DND-41 (cell line): ENCODE measurements at regions not wholly inside any gene's neighbourhood (a gene's known extent, or its start where the extent isn't known, plus 50 kb on each side); places are given as distances from the start of the nearest gene placed in this dataset.

ENCODE experiments used
- ATAC-seq: fragments of 200-7000 bp; cut with Tn5 transposase; 3 replicates; pipeline ENCODE4 v1.9.1; 2021; ENCODE audit warnings: low read depth; ENCODE audit not compliant: insufficient read depth
- DNase-seq: peaks from one replicate; pipeline ENCODE4 v3.0.0-alpha.2; 2020
- H2AFZ ChIP-seq: 2 replicates; pipeline ENCODE4 v1.6.0; 2012; ENCODE audit warnings: low read depth, low read length
- H3K27ac ChIP-seq: 2 replicates; pipeline ENCODE4 v1.5.1; 2012; ENCODE audit warnings: low read length, inconsistent platforms
- H3K27me3 ChIP-seq: fragments of 200-600 bp; sonication (generic); 2 replicates; pipeline ENCODE4 v1.6.0; 2012; ENCODE audit warnings: low read length, mild to moderate bottlenecking, inconsistent platforms; ENCODE audit not compliant: insufficient read depth, poor library complexity
- H3K36me3 ChIP-seq: 2 replicates; pipeline ENCODE4 v1.5.1; 2012; ENCODE audit warnings: low read length, inconsistent platforms; ENCODE audit not compliant: insufficient read depth
- H3K4me1 ChIP-seq: 2 replicates; pipeline ENCODE4 v1.5.1; 2012; ENCODE audit warnings: mild to moderate bottlenecking, low read length; ENCODE audit not compliant: insufficient read depth
- H3K4me2 ChIP-seq: 2 replicates; pipeline ENCODE4 v1.6.0; 2012; ENCODE audit warnings: mild to moderate bottlenecking, moderate library complexity, low read length, inconsistent platforms; ENCODE audit not compliant: insufficient read depth
- H3K4me3 ChIP-seq, 2 experiments: fragments of 200-600 bp in 1 of 2; shearing (Covaris generic) in 1 of 2; 2 replicates each; pipeline ENCODE4 v1.5.1; 2012 to 2016; ENCODE audit warnings: inconsistent platforms in 2 of 2, low read length in 2 of 2, mild to moderate bottlenecking in 2 of 2, low read depth in 1 of 2, moderate library complexity in 1 of 2
- H3K79me2 ChIP-seq: 2 replicates; pipeline ENCODE4 v1.6.0; 2012; ENCODE audit warnings: low read length, inconsistent platforms; ENCODE audit not compliant: insufficient read depth
- H3K9ac ChIP-seq: 2 replicates; pipeline ENCODE4 v1.6.0; 2012; ENCODE audit warnings: low read depth, mild to moderate bottlenecking, inconsistent platforms, low read length, moderate library complexity
- H3K9me3 ChIP-seq: 2 replicates; pipeline ENCODE4 v1.5.1; 2012; ENCODE audit warnings: low read length, moderate library complexity, mild to moderate bottlenecking, inconsistent platforms; ENCODE audit not compliant: insufficient read depth, severe bottlenecking
- H4K20me1 ChIP-seq: 2 replicates; pipeline ENCODE4 v1.6.0; 2012; ENCODE audit warnings: low read length; ENCODE audit not compliant: insufficient read depth
- CTCF ChIP-seq: IDR thresholded peaks from 2 replicates; pipeline ENCODE4 v1.5.1; 2012; ENCODE audit warnings: borderline replicate concordance, low read length, moderate library complexity, mild to moderate bottlenecking; ENCODE audit not compliant: poor library complexity, severe bottlenecking; ENCODE audit errors: extremely low read depth
- EZH2 ChIP-seq: IDR thresholded peaks from 3 replicates; pipeline ENCODE4 v1.6.1; 2012; ENCODE audit warnings: borderline replicate concordance, low read depth, mild to moderate bottlenecking, moderate library complexity, low read length, inconsistent platforms; ENCODE audit not compliant: severe bottlenecking

DNA sequence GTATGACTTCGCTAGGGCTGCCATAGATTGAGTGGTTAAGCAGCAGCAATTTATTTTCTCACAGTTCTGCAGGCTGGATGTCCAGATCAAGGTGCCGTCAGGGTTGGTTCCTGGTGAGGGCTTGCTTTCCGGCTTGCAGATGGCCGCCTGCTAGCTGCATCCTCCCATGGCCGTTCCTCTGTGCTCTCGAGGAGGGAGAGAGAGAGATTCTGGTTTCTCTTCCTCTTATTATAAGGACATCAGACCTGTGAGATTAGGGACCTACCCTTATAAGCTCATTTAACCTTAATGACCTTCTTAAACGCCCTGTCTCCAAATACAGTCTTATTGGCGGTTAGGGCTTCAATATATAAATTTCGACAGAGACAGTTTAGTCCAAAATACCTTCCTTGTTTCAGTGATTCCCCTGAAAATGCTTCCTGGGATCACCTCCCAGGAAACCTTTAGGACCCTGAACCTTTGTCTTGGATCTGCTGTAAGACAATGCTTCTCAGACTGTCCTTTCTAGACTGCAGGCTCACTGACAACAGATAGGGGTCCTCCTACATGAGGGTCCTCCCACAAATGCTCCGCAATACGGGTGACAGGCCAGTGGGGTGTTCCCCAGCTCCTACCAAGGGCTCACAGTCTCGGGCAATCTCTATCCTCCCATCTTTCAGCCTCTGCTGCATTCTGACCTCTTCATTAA is 82.5 kb upstream of the BAIAP2L1 start:
- Histone ChIP-seq H3K4me2 (no peak overlapping the region), H3K27ac (no peak overlapping the region), H2AFZ (no peak overlapping the region), H3K79me2 (no peaks in the 10 kb centered on the region), H3K9me3 (peaks cover 3% of the 10 kb centered on the region), H3K36me3 (no peaks in the 10 kb centered on the region), H3K4me3 (no peak overlapping the region), H3K27me3 (no peaks in the 10 kb centered on the region), H4K20me1 (no peaks in the 10 kb centered on the region), H3K9ac (no peak overlapping the region), H3K4me1 (no peaks in the 10 kb centered on the region)
- no peak for ATAC-seq
- DNase-seq, result no peak
- TF ChIP-seq CTCF, result no peak
- no peak for TF ChIP-seq EZH2

DNA sequence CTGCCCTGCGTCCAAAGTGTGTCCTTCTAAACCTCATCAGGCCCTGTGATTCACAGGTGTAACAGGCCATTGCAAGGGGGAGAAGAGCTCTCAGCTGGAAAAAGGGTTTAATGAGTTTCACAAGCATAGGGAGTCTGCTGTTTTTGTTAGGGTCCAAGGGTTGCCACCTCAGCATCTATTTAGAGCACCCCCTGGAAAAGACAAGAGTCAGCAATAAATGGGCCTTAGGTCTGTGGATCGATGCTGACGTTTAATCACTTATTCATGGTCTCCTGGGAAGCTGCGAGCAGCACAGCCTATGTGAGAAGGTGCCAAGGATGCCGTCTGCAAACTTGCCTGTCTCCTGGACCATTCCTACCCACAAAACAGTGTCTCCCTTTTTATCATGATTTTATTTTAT is 78.4 kb upstream of the BAIAP2L1 start:
- Histone ChIP-seq H3K4me2 (no peak overlapping the region), H3K9ac (no peak overlapping the region), H4K20me1 (no peaks in the 10 kb centered on the region), H2AFZ (no peak overlapping the region), H3K79me2 (no peaks in the 10 kb centered on the region), H3K4me3 (no peak overlapping the region), H3K27ac (no peak overlapping the region), H3K27me3 (no peaks in the 10 kb centered on the region), H3K36me3 (no peaks in the 10 kb centered on the region), H3K9me3 (no peaks in the 10 kb centered on the region), H3K4me1 (no peaks in the 10 kb centered on the region)
- ATAC-seq (no peak), DNase-seq (no peak)
- TF ChIP-seq EZH2, result no peak
- TF ChIP-seq CTCF, result no peak

DNA sequence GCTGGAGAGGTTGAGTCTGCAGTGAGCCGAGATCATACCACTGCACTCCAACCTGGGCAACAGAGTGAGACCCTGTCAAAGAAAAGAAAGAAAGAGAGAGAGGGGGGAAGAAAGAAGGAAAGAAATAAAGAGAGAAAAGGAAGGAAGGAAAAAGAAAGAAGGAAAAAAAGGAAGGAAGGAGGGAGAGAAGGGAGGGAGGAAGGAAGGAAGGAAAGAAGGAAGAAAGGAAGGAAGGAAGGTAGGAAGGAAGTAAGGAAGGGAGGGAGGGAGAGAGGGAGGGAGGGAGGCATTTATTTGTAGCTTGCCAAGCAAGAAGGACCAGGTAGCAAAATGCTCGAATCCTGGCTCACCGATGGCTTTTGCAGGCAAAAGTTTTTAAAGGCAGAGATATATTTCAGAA is 74.5 kb upstream of the BAIAP2L1 start:
- H3K9ac ChIP-seq, result no peak overlapping the region
- no peaks in the 10 kb centered on the region for H3K36me3 ChIP-seq
- H3K27ac ChIP-seq, result no peak overlapping the region
- no peaks in the 10 kb centered on the region for H4K20me1 ChIP-seq
- H3K4me2 ChIP-seq, result no peak overlapping the region
- H3K9me3 ChIP-seq, result no peaks in the 10 kb centered on the region
- H2AFZ ChIP-seq, result no peak overlapping the region
- H3K4me1 ChIP-seq, result no peaks in the 10 kb centered on the region
- H3K27me3 ChIP-seq, result no peaks in the 10 kb centered on the region
- H3K79me2 ChIP-seq, result no peaks in the 10 kb centered on the region
- no peak overlapping the region for H3K4me3 ChIP-seq
- no peak for TF ChIP-seq EZH2
- no peak for DNase-seq
- no peak for ATAC-seq

- no peaks in the 10 kb centered on the region for H3K36me3 ChIP-seq
- no peak overlapping the region for H2AFZ ChIP-seq
- no peaks in the 10 kb centered on the region for H3K4me1 ChIP-seq
- H3K79me2 ChIP-seq, result no peaks in the 10 kb centered on the region
- ATAC-seq (no peak), DNase-seq (no peak)
- H3K4me2 ChIP-seq, result no peak overlapping the region
- H4K20me1 ChIP-seq, result no peaks in the 10 kb centered on the region
- no peak overlapping the region for H3K9ac ChIP-seq
- no peak overlapping the region for H3K4me3 ChIP-seq
- no peaks in the 10 kb centered on the region for H3K9me3 ChIP-seq
- no peak for TF ChIP-seq EZH2
- TF ChIP-seq CTCF, result no peak
- H3K27ac ChIP-seq, result no peak overlapping the region
- no peaks in the 10 kb centered on the region for H3K27me3 ChIP-seq
Measured at GRCh38 chr7:98474558-98474957, 73.7 kb upstream of the BAIAP2L1 start.
